Adipocyte (in vitro differentiated cells): ENCODE measurements at regions not wholly inside any gene's neighbourhood (a gene's known extent, or its start where the extent isn't known, plus 50 kb on each side); places are given as distances from the start of the nearest gene placed in this dataset.

Experiments used
- DNase-seq: peaks from one replicate; pipeline ENCODE4 v3.0.0-alpha.2; 2015; ENCODE audit warnings: low read depth
- H3K27me3 ChIP-seq: replicated peaks from 2 replicates; pipeline ENCODE4 v1.7.0; 2013; ENCODE audit warnings: mild to moderate bottlenecking, low read length, moderate library complexity; ENCODE audit not compliant: control insufficient read depth, insufficient read depth
- H3K36me3 ChIP-seq: 2 replicates; pipeline ENCODE4 v1.7.0; 2013; ENCODE audit warnings: low read length, mild to moderate bottlenecking, moderate library complexity; ENCODE audit not compliant: control insufficient read depth, insufficient read depth, severe bottlenecking
- H3K4me1 ChIP-seq: 2 replicates; pipeline ENCODE4 v1.7.0; 2013; ENCODE audit warnings: mild to moderate bottlenecking, low read length, moderate library complexity; ENCODE audit not compliant: control insufficient read depth, insufficient read depth
- H3K4me3 ChIP-seq: 2 replicates; pipeline ENCODE4 v1.7.0; 2013; ENCODE audit warnings: mild to moderate bottlenecking, low read length, moderate library complexity
- H3K9ac ChIP-seq: 2 replicates; pipeline ENCODE4 v1.7.0; 2013; ENCODE audit warnings: mild to moderate bottlenecking, low read length, moderate library complexity
- H3K9me3 ChIP-seq: 2 replicates; pipeline ENCODE4 v1.7.0; 2013; ENCODE audit warnings: mild to moderate bottlenecking, low read length, moderate library complexity; ENCODE audit not compliant: control insufficient read depth

DNA sequence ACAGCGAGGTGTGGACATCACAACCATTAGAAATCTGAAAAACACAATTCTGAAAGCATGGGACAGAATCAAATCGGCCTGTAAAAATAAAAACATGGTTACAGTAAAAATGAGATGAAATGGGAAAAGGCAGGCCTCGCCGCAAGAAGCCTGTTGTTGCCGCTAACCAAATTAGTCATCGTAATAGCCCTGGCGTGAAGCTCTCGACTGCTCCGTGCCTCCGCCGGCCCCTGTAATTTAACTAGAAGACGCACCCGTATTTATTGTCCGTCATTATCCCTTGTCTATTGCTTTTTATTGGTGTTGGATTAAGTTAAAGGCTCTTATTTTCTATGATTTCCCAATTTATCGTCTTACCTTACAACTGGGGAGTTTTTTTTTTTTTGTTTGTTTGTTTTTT lies 334.6 kb upstream of the EEF2KMT start:
- Histone ChIP-seq H3K4me3 (no peak overlapping the region), H3K36me3 (no peaks in the 10 kb centered on the region), H3K4me1 (no peaks in the 10 kb centered on the region), H3K27me3 (no peaks in the 10 kb centered on the region), H3K9ac (no peak overlapping the region), H3K9me3 (no peaks in the 10 kb centered on the region)
- DNase-seq = no peak

- DNase-seq = no peak
- Histone ChIP-seq H3K36me3 (no peaks in the 10 kb centered on the region), H3K4me3 (no peak overlapping the region), H3K9ac (no peak overlapping the region), H3K4me1 (no peaks in the 10 kb centered on the region), H3K27me3 (no peaks in the 10 kb centered on the region), H3K9me3 (no peaks in the 10 kb centered on the region)
Observed at GRCh38 chr16:5430598-5430997, 333.0 kb upstream of the EEF2KMT start.

DNA sequence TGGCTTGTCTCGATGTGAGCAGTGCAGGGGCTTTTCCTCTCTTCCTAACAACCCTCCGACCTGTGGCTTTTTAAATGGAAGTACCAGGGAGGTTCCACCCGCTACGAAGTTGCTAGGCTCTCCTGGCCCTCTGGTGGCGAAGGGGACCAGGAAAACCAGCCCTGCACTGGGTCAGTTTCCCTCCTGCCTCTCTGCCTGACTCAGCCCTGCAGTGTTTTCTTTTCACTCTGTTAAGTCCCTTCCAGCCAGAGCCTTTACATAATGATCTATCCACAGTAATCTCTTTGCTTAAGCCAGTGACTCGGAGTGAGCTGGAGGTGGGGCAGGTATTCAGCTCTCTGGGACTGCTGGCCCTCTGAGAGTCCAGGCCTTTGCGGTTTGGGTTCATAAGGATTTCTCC lies 331.3 kb upstream of the EEF2KMT start:
- Histone ChIP-seq H3K4me1 (no peaks in the 10 kb centered on the region), H3K4me3 (no peak overlapping the region), H3K9me3 (no peaks in the 10 kb centered on the region), H3K36me3 (no peaks in the 10 kb centered on the region), H3K9ac (no peak overlapping the region), H3K27me3 (no peaks in the 10 kb centered on the region)
- no peak for DNase-seq

- Histone ChIP-seq H3K9ac (no peak overlapping the region), H3K27me3 (no peaks in the 10 kb centered on the region), H3K36me3 (no peaks in the 10 kb centered on the region), H3K4me3 (no peak overlapping the region), H3K4me1 (no peaks in the 10 kb centered on the region), H3K9me3 (no peaks in the 10 kb centered on the region)
- DNase-seq = no peak
Observed at GRCh38 chr16:5427571-5427970, 330.0 kb upstream of the EEF2KMT start.

DNA sequence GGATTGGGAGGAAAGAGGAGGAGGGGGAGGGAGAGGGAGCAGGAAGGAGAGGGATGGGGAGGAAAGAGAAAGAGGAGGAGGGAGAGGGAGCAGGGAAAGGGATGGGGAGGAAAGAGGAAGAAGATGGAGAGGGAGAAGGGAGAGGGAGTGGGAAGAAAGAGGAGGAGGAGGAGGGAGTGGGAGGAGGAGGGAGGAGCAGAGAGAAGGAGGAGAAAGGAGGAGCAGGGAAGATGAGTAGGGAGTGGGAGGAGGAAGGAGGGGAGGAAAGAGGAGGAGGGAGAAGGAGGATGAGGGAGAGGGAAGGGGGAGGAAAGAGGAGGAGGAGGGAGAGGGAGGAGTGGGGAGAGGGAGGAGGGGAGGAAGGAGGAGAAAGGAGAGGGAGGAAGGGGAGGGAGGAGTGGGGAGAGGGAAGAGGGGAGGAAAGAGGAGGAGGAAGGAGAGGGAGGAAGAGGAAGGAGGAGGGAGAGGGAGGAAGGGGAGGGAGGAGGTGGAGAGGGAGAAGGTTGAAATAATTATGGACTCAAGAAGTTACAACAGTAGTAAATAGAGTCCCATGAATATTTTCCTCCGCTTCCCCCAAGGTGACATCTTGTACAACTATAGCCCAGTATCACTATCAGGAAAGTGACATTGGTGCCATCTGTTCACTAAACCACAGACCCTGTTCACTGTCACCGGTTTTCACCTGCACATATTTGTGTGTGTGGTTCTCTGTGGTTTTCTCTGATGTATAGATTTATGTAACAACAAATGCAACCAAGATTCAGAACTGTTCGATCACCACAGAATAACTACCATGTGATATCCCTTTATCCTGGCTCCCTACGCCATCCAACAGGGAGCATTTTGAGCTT lies 325.3 kb upstream of the EEF2KMT start:
- H3K9ac ChIP-seq = no peak overlapping the region

GRCh38 chr16:5422047-5422446 lies 324.5 kb upstream of the EEF2KMT start:
- Histone ChIP-seq H3K9me3 (no peaks in the 10 kb centered on the region), H3K27me3 (no peaks in the 10 kb centered on the region), H3K36me3 (no peaks in the 10 kb centered on the region), H3K4me3 (no peak overlapping the region), H3K4me1 (no peaks in the 10 kb centered on the region), H3K9ac (no peak overlapping the region)
- no peak for DNase-seq

More for the DNA sequence above, 325.3 kb upstream of the EEF2KMT start:
- Histone ChIP-seq H3K9me3 (no peaks in the 10 kb centered on the region), H3K4me3 (no peak overlapping the region), H3K36me3 (no peaks in the 10 kb centered on the region), H3K27me3 (no peaks in the 10 kb centered on the region), H3K4me1 (no peaks in the 10 kb centered on the region)
- DNase-seq = no peak

DNA sequence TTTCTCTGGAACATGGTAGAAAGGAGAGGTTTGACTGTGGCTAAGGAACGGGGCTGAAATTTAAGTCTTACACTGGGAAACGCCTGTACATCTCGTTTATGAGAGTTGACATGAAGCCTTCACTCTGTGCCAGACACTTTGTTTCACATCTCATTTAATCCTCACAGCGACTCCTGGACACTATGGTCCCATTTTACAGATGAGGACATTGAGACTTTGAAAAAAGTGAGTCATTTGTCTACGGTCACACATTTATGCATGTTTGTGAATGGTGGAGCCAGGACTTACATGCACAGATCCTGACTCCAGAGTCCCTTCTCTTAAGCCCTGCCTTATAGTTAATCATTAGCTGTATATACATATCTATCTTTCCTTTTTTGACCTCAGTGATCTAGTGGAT lies 318.4 kb upstream of the EEF2KMT start:
- Histone ChIP-seq H3K4me1 (no peaks in the 10 kb centered on the region), H3K9me3 (peaks cover 6% of the 10 kb centered on the region), H3K36me3 (no peaks in the 10 kb centered on the region), H3K27me3 (no peaks in the 10 kb centered on the region), H3K9ac (no peak overlapping the region), H3K4me3 (no peak overlapping the region)
- no peak for DNase-seq

GRCh38 chr16:5415123-5415522 lies 317.5 kb upstream of the EEF2KMT start:
- H3K4me3 ChIP-seq = no peak overlapping the region
- no peaks in the 10 kb centered on the region for H3K27me3 ChIP-seq
- no peaks in the 10 kb centered on the region for H3K36me3 ChIP-seq
- DNase-seq = no peak
- H3K9ac ChIP-seq = no peak overlapping the region
- peaks cover 7% of the 10 kb centered on the region for H3K9me3 ChIP-seq
- H3K4me1 ChIP-seq = no peaks in the 10 kb centered on the region

- Histone ChIP-seq H3K4me1 (no peaks in the 10 kb centered on the region), H3K9ac (no peak overlapping the region), H3K27me3 (no peaks in the 10 kb centered on the region), H3K36me3 (no peaks in the 10 kb centered on the region), H3K9me3 (peaks cover 7% of the 10 kb centered on the region), H3K4me3 (no peak overlapping the region)
- DNase-seq = no peak
Observed at GRCh38 chr16:5412731-5413130, 315.1 kb upstream of the EEF2KMT start.

DNA sequence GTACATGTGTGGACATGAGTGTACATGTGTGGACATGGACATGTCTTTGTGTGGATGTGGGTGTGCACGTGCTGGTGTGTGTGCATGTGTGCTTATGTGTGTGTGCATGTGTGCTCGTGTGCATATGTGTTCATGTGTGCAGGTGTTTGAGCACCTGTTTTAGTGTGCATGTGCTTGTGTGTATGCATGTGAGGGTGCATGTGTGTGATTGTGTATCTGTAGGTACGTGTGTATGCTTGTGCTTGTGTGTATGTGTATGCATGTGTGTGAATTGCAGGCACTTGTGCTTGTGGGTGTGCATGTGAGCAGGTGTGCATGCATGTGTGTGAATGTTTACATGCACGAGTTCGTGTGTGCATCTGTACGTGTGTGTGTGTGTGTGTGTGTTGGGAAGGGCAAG lies 300.6 kb upstream of the EEF2KMT start:
- no peaks in the 10 kb centered on the region for H3K9me3 ChIP-seq
- H3K36me3 ChIP-seq = no peaks in the 10 kb centered on the region
- no peak overlapping the region for H3K9ac ChIP-seq
- DNase-seq = no peak
- no peaks in the 10 kb centered on the region for H3K27me3 ChIP-seq
- H3K4me1 ChIP-seq = no peaks in the 10 kb centered on the region
- H3K4me3 ChIP-seq = no peak overlapping the region

- no peak overlapping the region for H3K9ac ChIP-seq
- no peaks in the 10 kb centered on the region for H3K27me3 ChIP-seq
- no peaks in the 10 kb centered on the region for H3K4me1 ChIP-seq
- no peak for DNase-seq
- H3K36me3 ChIP-seq = no peaks in the 10 kb centered on the region
- H3K9me3 ChIP-seq = no peaks in the 10 kb centered on the region
- no peak overlapping the region for H3K4me3 ChIP-seq
Observed at GRCh38 chr16:5396880-5397279, 299.3 kb upstream of the EEF2KMT start.

DNA sequence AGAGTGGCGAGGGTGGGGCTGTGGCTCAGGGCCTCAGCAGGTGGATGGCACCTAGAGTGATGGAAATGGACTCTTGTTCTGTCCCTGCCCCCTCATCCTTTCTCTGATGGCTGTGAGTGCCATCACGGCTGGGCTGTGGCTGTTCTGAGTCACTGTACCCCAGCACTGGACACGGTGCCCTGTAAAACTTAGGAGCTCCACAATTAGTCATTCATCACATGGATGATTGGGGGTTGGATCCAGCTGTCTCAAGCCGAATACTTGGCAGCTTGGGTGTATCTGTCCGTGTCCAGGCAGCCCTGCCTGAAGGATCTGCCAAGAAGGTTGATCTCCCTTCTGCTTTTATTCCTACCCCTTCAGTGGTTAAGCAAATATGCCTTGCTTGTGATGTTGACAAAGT lies 295.5 kb upstream of the EEF2KMT start:
- Histone ChIP-seq H3K36me3 (no peaks in the 10 kb centered on the region), H3K9ac (no peak overlapping the region), H3K4me3 (no peak overlapping the region), H3K27me3 (no peaks in the 10 kb centered on the region), H3K4me1 (no peaks in the 10 kb centered on the region), H3K9me3 (no peaks in the 10 kb centered on the region)
- DNase-seq = no peak
